GM12878 (cell line): ENCODE measurements at regions not wholly inside any gene's neighbourhood (a gene's known extent, or its start where the extent isn't known, plus 50 kb on each side); places are given as distances from the start of the nearest gene placed in this dataset.
A peak's percentile ranks its signal among the peaks of the same experiment; 100 is the strongest.

Source experiments
- ATAC-seq: fragments of 200-7000 bp; cut with Tn5 transposase; 3 replicates; pipeline ENCODE4 v1.9.1; 2020; ENCODE audit warnings: mild to moderate bottlenecking, moderate library complexity
- BruUV-seq: library from RNA; stranded (reverse); fragments of 400-500 nt; replicated peaks from 2 replicates; lab custom pipeline; 2021; lab: Mats Ljungman, UMichigan
- CTCF ChIA-PET: fragments of 300-600 bp; sonication (Branson Sonifier 250); formaldehyde crosslinking; extraction: SDS; loops from one replicate; lab custom pipeline; 2021; ENCODE audit warnings: inconsistent platforms; lab: Yijun Ruan, JAX
- POLR2A ChIA-PET: fragments of 350-600 bp; formaldehyde crosslinking; extraction: SDS; loops from one replicate; lab custom pipeline; 2021; ENCODE audit warnings: inconsistent platforms; lab: Charles Lee
- RAD21 ChIA-PET: fragments of 300-600 bp; sonication (Branson Sonifier 250); formaldehyde crosslinking; loops from one replicate; lab custom pipeline; 2023; ENCODE audit warnings: antibody characterized with exemption; ENCODE audit not compliant: unreplicated experiment; lab: Charles Lee
- SMC1A ChIA-PET: fragments of 300-600 bp; sonication (Branson Sonifier 250); formaldehyde crosslinking; loops from one replicate; lab custom pipeline; 2023; ENCODE audit not compliant: unreplicated experiment, uncharacterized antibody; lab: Charles Lee
- DNase-seq: peaks from one replicate; pipeline ENCODE4 v3.0.0-alpha.2; 2011; ENCODE audit warnings: low read depth, low spot score
- FAIRE-seq: peaks from 3 replicates; lab custom pipeline; 2011; peaks lifted over from hg19 to GRCh38; lab: Jason Lieb, UNC
- H2AFZ ChIP-seq: 2 replicates; pipeline ENCODE4 v1.6.0; 2011; ENCODE audit warnings: low read depth, low read length, control low read depth; ENCODE audit not compliant: control insufficient read depth
- H3K27ac ChIP-seq: 2 replicates; pipeline ENCODE4 v1.5.1; 2011; ENCODE audit warnings: control low read depth; ENCODE audit not compliant: control insufficient read depth, insufficient read depth
- H3K27me3 ChIP-seq, 2 experiments: replicated peaks in 1 of 2; 2 replicates each; pipeline versions ENCODE4 v1.6.0 to v1.6.1; 2011; ENCODE audit warnings: low read length in 1 of 2; ENCODE audit not compliant: control insufficient read depth in 2 of 2, insufficient read depth in 2 of 2
- H3K36me3 ChIP-seq, 2 experiments: 2 replicates each; pipeline ENCODE4 v1.5.1; 2011; ENCODE audit warnings: low read length in 1 of 2; ENCODE audit not compliant: control insufficient read depth in 2 of 2, insufficient read depth in 2 of 2
- H3K4me1 ChIP-seq: 2 replicates; pipeline ENCODE4 v1.6.1; 2011; ENCODE audit warnings: mild to moderate bottlenecking, low read length, moderate library complexity, mixed read lengths; ENCODE audit not compliant: control insufficient read depth, insufficient read depth
- H3K4me2 ChIP-seq: 2 replicates; pipeline ENCODE4 v1.6.0; 2011; ENCODE audit warnings: control low read depth; ENCODE audit not compliant: control insufficient read depth, insufficient read depth
- H3K4me3 ChIP-seq: fragments of 200-600 bp; sonication (generic); 2 replicates; pipeline ENCODE4 v1.5.1; 2016
- H3K79me2 ChIP-seq: 2 replicates; pipeline ENCODE4 v1.6.0; 2011; ENCODE audit warnings: low read length; ENCODE audit not compliant: control insufficient read depth, insufficient read depth
- H3K9ac ChIP-seq: 2 replicates; pipeline ENCODE4 v1.8.0; 2011; ENCODE audit warnings: low read length, control low read depth, mixed read lengths; ENCODE audit not compliant: control insufficient read depth, insufficient read depth
- H3K9me3 ChIP-seq: replicated peaks from 3 replicates; pipeline ENCODE4 v1.5.1; 2011; ENCODE audit warnings: mild to moderate bottlenecking, low read length; ENCODE audit not compliant: control insufficient read depth, insufficient read depth
- H4K20me1 ChIP-seq: 2 replicates; pipeline ENCODE4 v1.6.0; 2011; ENCODE audit not compliant: control insufficient read depth, insufficient read depth
- BHLHE40 ChIP-seq, 2 experiments: fragments of 450-650 bp in 1 of 2; IDR thresholded peaks; 2 replicates each; pipeline ENCODE4 v1.6.1; 2011 to 2017; ENCODE audit warnings: low read depth in 2 of 2, borderline replicate concordance in 1 of 2, improper control_type of control experiment in 1 of 2, low read length in 1 of 2, mild to moderate bottlenecking in 1 of 2
- CHD4 ChIP-seq: fragments of 200-600 bp; sonication (generic); IDR thresholded peaks from 2 replicates; pipeline ENCODE4 v1.6.1; 2016; ENCODE audit warnings: mild to moderate bottlenecking
- MYC ChIP-seq: IDR thresholded peaks from 2 replicates; pipeline ENCODE4 v1.6.1; 2011; ENCODE audit warnings: mild to moderate bottlenecking, low read length, moderate library complexity, inconsistent platforms; ENCODE audit not compliant: insufficient read depth, insufficient replicate concordance, insufficient read length, severe bottlenecking
- NR2C1 ChIP-seq: fragments of 450-650 bp; IDR thresholded peaks from 2 replicates; pipeline ENCODE4 v1.6.1; 2017; ENCODE audit warnings: antibody characterized with exemption, mild to moderate bottlenecking, moderate library complexity
- RCOR1 ChIP-seq: conservative IDR thresholded peaks from 2 replicates; pipeline ENCODE4 v1.6.1; 2012; ENCODE audit warnings: low read depth, low read length, improper control_type of control experiment
- RUNX3 ChIP-seq: IDR thresholded peaks from 2 replicates; pipeline ENCODE4 v1.6.1; 2012; ENCODE audit warnings: low read length, inconsistent platforms
- SIN3A ChIP-seq: IDR thresholded peaks from 2 replicates; pipeline ENCODE4 v1.6.1; 2012; ENCODE audit warnings: low read depth, low read length, improper control_type of control experiment
- TCF3 ChIP-seq: IDR thresholded peaks from 2 replicates; pipeline ENCODE4 v1.6.1; 2012; ENCODE audit warnings: low read depth, mild to moderate bottlenecking, low read length, borderline replicate concordance; ENCODE audit not compliant: insufficient read depth
- USF1 ChIP-seq: IDR thresholded peaks from 2 replicates; pipeline ENCODE4 v1.6.1; 2011; ENCODE audit warnings: borderline replicate concordance, low read depth, mild to moderate bottlenecking, moderate library complexity, mixed read lengths, low read length; ENCODE audit not compliant: insufficient read depth; ENCODE audit errors: extremely low read length
- YBX1 ChIP-seq: fragments of 450-650 bp; IDR thresholded peaks from 2 replicates; pipeline ENCODE4 v1.6.1; 2016; ENCODE audit warnings: antibody characterized with exemption
- ZBTB40 ChIP-seq: fragments of 450-650 bp; IDR thresholded peaks from 2 replicates; pipeline ENCODE4 v1.6.1; 2016; ENCODE audit warnings: mild to moderate bottlenecking, moderate library complexity, borderline replicate concordance
- ZNF24 ChIP-seq: fragments of 450-650 bp; IDR thresholded peaks from 2 replicates; pipeline ENCODE4 v1.6.1; 2017; ENCODE audit warnings: antibody characterized with exemption, mild to moderate bottlenecking
- ZNF384 ChIP-seq: IDR thresholded peaks from 2 replicates; pipeline ENCODE4 v1.6.1; 2012; ENCODE audit warnings: low read depth, mild to moderate bottlenecking, low read length, improper control_type of control experiment, borderline replicate concordance
- ZNF592 ChIP-seq: fragments of 450-650 bp; IDR thresholded peaks from 2 replicates; pipeline ENCODE4 v1.6.1; 2017; ENCODE audit warnings: mild to moderate bottlenecking, moderate library complexity
- ZSCAN29 ChIP-seq: fragments of 450-650 bp; IDR thresholded peaks from 2 replicates; pipeline ENCODE4 v1.6.1; 2017; ENCODE audit warnings: mild to moderate bottlenecking, moderate library complexity
- WGBS: methylation state at CpG from one replicate; pipeline ENCODE4 v1.1.6; 2016; ENCODE audit warnings: low lambda C conversion rate; ENCODE audit not compliant: insufficient replicate concordance, insufficient coverage; ENCODE audit errors: missing lambda C conversion rate; 5-methylcytosine and 5-hydroxymethylcytosine counted together
- in situ Hi-C: fragments of 300-500 bp; cut with MboI; formaldehyde crosslinking; loops from 9 replicates; pipeline ENCODE4 v1.14.3; 2018; ENCODE audit warnings: mixed read lengths
- intact Hi-C: fragments of 100-400 bp; cut with micrococcal nuclease; formaldehyde crosslinking; loops from one replicate; pipeline ENCODE4 v1.14.2; 2022; ENCODE audit not compliant: unreplicated experiment

DNA sequence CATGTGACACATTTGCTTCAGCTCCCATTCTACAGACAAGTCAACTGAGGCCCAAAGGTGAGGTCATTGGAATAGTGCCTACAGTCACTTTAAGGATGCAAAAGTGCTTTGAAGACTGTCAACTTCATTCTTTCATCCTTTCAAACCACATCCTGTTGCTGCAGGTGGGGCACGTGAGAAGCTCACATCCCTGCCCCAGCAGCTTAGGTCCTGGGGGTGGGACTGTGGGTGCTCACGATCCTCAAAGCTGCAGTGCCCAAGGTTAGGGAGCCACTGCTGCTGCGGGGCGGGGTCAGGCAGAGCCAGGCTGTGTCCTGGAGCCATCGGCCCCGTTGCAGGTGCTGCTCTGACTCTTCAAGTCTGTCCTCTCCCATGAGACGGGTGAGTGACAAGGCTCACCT is 57.9 kb upstream of the IER5L start:
- peak; percentile 60 for ATAC-seq
- WGBS: 1% methylated on average over 7 of the region's 7 CpGs
- no peaks in the 10 kb centered on the region for H3K79me2 ChIP-seq
- H3K27ac ChIP-seq: no peak overlapping the region
- intact Hi-C loops: no loop called here
- H3K27me3 ChIP-seq: no peaks in the 10 kb centered on the region
- peak overlapping the region; percentile 24; the same call in 1 of the 2 replicates for H2AFZ ChIP-seq
- no peak overlapping the region for H3K4me3 ChIP-seq
- in situ Hi-C loops: no loop called here
- TF ChIP-seq RCOR1: no peak
- TF ChIP-seq USF1: peak; percentile 1
- no peak for TF ChIP-seq ZNF384
- no peak for TF ChIP-seq CHD4
- no peak for TF ChIP-seq NR2C1
- peak; percentile 84 to 89 for TF ChIP-seq BHLHE40 (IDR thresholded peaks at IDR 0.05; ENCODE audit: borderline replicate concordance in 1 of 2, low read depth in 2 of 2, low read length in 1 of 2)
- TF ChIP-seq TCF3: 0 out of 2 replicates have a peak, but pooled peaks have one; percentile 66
- peak; percentile 59 for TF ChIP-seq RUNX3
- TF ChIP-seq SIN3A: no peak
- TF ChIP-seq MYC: no peak
- no peak for TF ChIP-seq ZSCAN29
- TF ChIP-seq ZBTB40: no peak
- TF ChIP-seq ZNF24: peak; percentile 68
- TF ChIP-seq YBX1: no peak
- no peak for TF ChIP-seq ZNF592
- TF ChIP-seq, all 136 proteins: peak for 5
- no peak for DNase-seq
- peak; percentile 44 for FAIRE-seq
- Histone ChIP-seq H3K9me3 (no peaks in the 10 kb centered on the region; the same call in 2 of the 3 replicates), H3K4me1 (peaks cover 9% of the 10 kb centered on the region), H3K9ac (no peak overlapping the region), H3K36me3 (no peaks in the 10 kb centered on the region), H3K4me2 (peak overlapping the region; percentile 38; the same call in 1 of the 2 replicates), H4K20me1 (no peaks in the 10 kb centered on the region)
- BruUV-seq: no TSS peak
- CTCF ChIA-PET: interaction anchor here (1.0 kb wide), 1 partner anchor 94 kb away, joined by 5 read pairs; no protein-coding TSS in a partner anchor
- RAD21 ChIA-PET: no interaction called here
- POLR2A ChIA-PET: no interaction called here
- SMC1A ChIA-PET: no interaction called here
